ENCODE measurements at regions not wholly inside any gene's neighbourhood (a gene's known extent, or its start where the extent isn't known, plus 50 kb on each side); places are given as distances from the start of the nearest gene placed in this dataset.

DNA sequence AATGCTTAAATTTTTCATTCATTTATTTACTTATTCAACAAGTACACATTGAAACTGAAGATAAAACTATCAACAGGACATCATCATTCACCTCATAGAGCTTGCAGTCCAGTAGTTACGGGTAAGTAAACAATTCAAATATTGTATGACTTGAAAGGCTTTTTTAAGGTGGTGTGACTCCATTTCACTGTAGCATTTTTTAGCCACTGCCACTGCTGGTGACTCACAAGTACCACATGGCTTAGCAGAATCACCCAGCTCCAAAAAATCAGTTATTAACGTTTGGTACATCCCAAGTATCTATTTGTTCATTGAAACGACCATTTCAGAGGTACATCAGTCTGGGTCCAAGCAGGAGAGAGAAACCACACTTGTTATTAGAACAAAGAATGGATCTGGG is 427.9 kb upstream of the DDI1 start:
- TF ChIP-seq, protein P1, sequence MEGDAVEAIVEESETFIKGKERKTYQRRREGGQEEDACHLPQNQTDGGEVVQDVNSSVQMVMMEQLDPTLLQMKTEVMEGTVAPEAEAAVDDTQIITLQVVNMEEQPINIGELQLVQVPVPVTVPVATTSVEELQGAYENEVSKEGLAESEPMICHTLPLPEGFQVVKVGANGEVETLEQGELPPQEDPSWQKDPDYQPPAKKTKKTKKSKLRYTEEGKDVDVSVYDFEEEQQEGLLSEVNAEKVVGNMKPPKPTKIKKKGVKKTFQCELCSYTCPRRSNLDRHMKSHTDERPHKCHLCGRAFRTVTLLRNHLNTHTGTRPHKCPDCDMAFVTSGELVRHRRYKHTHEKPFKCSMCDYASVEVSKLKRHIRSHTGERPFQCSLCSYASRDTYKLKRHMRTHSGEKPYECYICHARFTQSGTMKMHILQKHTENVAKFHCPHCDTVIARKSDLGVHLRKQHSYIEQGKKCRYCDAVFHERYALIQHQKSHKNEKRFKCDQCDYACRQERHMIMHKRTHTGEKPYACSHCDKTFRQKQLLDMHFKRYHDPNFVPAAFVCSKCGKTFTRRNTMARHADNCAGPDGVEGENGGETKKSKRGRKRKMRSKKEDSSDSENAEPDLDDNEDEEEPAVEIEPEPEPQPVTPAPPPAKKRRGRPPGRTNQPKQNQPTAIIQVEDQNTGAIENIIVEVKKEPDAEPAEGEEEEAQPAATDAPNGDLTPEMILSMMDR (IDR thresholded peaks at IDR 0.05), result no peak
- TF ChIP-seq SIN3A (IDR thresholded peaks at IDR 0.05; ENCODE audit: borderline replicate concordance, insufficient read depth, low read depth, low read length), result no peak
